SK-N-MC (cell line): ENCODE measurements at regions not wholly inside any gene's neighbourhood (a gene's known extent, or its start where the extent isn't known, plus 50 kb on each side); places are given as distances from the start of the nearest gene placed in this dataset.

Experiments
- DNase-seq: peaks from one replicate; pipeline ENCODE4 v3.0.0-alpha.2; 2011; ENCODE audit warnings: low read depth, low spot score
- H3K27ac ChIP-seq: fragments of 200-600 bp; sonication (generic); 2 replicates; pipeline ENCODE4 v1.5.1; 2016; ENCODE audit warnings: mixed run types
- H3K36me3 ChIP-seq: fragments of 200-600 bp; sonication (generic); 2 replicates; pipeline ENCODE4 v1.6.1; 2017; ENCODE audit warnings: antibody characterized with exemption, low read length, mixed read lengths; ENCODE audit not compliant: insufficient read depth
- H3K4me3 ChIP-seq: fragments of 200-600 bp; sonication (generic); 2 replicates; pipeline ENCODE4 v1.5.1; 2016
- H3K9ac ChIP-seq: fragments of 200-600 bp; sonication (generic); 2 replicates; pipeline ENCODE4 v1.8.0; 2017; ENCODE audit warnings: mixed run types, mixed read lengths; ENCODE audit not compliant: insufficient read length
- H3K9me3 ChIP-seq: fragments of 200-600 bp; sonication (generic); 2 replicates; pipeline ENCODE4 v1.6.1; 2017; ENCODE audit warnings: low read depth, mild to moderate bottlenecking, antibody characterized with exemption, low read length, moderate library complexity, mixed read lengths
- EZH2 ChIP-seq: fragments of 200-600 bp; sonication (generic); IDR thresholded peaks from one replicate; pipeline ENCODE4 v1.6.1; 2017; ENCODE audit warnings: antibody characterized with exemption
- FOXP2 ChIP-seq: optimal IDR thresholded peaks from 2 replicates; pipeline ENCODE3; 2011; ENCODE audit warnings: mild to moderate bottlenecking, moderate library complexity; ENCODE audit not compliant: insufficient read depth; ENCODE audit errors: extremely low read length, control extremely low read depth
- POLR2AphosphoS5 ChIP-seq: IDR thresholded peaks from 2 replicates; pipeline ENCODE4 v1.6.1; 2012; ENCODE audit warnings: mild to moderate bottlenecking, low read depth, low read length, borderline replicate concordance

- no peak overlapping the region for H3K4me3 ChIP-seq
- no peak overlapping the region for H3K27ac ChIP-seq
- H3K9me3 ChIP-seq = no peaks in the 10 kb centered on the region
- TF ChIP-seq EZH2 (no peak), POLR2AphosphoS5 (no peak), FOXP2 (no peak)
- DNase-seq = no peak
- H3K36me3 ChIP-seq = no peaks in the 10 kb centered on the region
- H3K9ac ChIP-seq = no peak overlapping the region
Measured at GRCh38 chr2:224185023-224185601, 146.0 kb upstream of the SERPINE2 start.

DNA sequence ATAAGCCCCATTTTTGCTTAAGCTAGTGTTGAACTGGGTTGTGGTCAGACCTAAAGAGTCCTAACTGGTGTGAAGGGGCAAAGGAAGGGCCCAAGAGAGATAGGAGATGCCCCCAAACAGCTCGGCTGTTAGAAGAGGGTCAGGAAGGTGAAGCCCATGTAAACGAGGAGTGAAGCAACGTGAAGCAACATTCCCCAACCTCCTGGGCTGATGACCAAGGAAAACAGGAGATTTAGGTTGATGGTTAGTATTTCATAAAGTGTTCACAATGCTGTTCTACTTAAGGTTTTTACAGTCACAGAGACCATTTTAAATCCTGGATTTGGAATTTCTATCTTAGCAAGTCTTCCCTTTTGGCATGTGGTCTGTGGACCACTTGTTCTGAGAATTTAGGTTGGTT lies 144.0 kb upstream of the SERPINE2 start:
- no peak for DNase-seq
- TF ChIP-seq EZH2 = no peak
- no peak for TF ChIP-seq POLR2AphosphoS5
- no peak for TF ChIP-seq FOXP2
- H3K36me3 ChIP-seq = no peaks in the 10 kb centered on the region
- no peaks in the 10 kb centered on the region for H3K9me3 ChIP-seq
- H3K27ac ChIP-seq = no peak overlapping the region
- H3K4me3 ChIP-seq = no peak overlapping the region
- no peak overlapping the region for H3K9ac ChIP-seq

DNA sequence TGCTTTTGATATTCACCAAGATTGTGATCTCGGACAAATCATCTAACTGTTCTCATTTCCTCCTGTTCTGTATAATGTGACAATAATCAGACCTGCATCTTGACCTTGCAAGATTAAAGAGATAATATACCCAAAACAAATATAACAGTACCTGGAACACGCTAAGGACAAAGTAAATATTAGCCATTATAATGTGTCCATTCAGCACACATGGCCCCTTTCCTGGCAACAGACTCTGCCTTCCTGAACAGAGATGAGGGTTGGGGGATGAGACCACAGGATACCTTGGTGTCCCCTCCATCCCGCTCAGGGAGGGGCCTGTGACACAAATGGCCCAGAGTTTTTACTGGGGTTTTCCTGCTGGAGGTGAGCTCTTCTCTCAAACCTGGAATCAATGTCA lies 143.4 kb upstream of the SERPINE2 start:
- H3K4me3 ChIP-seq = no peak overlapping the region
- no peak overlapping the region for H3K27ac ChIP-seq
- H3K9ac ChIP-seq = no peak overlapping the region
- no peaks in the 10 kb centered on the region for H3K36me3 ChIP-seq
- DNase-seq = no peak
- TF ChIP-seq FOXP2 = no peak
- no peak for TF ChIP-seq POLR2AphosphoS5
- TF ChIP-seq EZH2 = no peak
- no peaks in the 10 kb centered on the region for H3K9me3 ChIP-seq

- TF ChIP-seq FOXP2 (no peak), EZH2 (no peak), POLR2AphosphoS5 (no peak)
- Histone ChIP-seq H3K9ac (no peak overlapping the region), H3K27ac (no peak overlapping the region), H3K4me3 (no peak overlapping the region), H3K36me3 (no peaks in the 10 kb centered on the region), H3K9me3 (no peaks in the 10 kb centered on the region)
- no peak for DNase-seq
Measured at GRCh38 chr2:224181534-224182155, 142.6 kb upstream of the SERPINE2 start.

- DNase-seq = no peak
- TF ChIP-seq POLR2AphosphoS5 (no peak), EZH2 (no peak), FOXP2 (no peak)
- Histone ChIP-seq H3K4me3 (no peak overlapping the region), H3K9ac (no peak overlapping the region), H3K27ac (no peak overlapping the region), H3K36me3 (no peaks in the 10 kb centered on the region), H3K9me3 (no peaks in the 10 kb centered on the region)
Measured at GRCh38 chr2:224180810-224181209, 141.7 kb upstream of the SERPINE2 start.

DNA sequence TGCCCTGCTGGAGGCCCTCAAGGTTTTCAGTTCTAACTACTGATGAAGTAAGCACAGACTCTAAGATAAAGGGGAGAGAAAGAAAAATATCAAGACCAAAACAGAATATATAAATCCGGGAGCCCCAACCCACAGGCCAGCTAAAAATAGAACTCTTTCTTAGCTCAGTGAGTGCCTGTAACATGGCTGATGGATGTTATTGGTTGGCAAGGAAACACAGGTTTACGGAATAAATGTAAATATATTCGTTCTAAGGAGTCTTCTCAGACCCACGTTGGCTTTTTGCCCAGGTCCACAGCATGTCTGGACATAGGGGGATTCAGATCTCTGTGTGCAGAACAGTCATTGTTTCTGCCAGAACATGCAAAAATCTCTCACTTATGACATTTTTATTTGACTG lies 139.0 kb upstream of the SERPINE2 start:
- Histone ChIP-seq H3K9me3 (no peaks in the 10 kb centered on the region), H3K36me3 (no peaks in the 10 kb centered on the region), H3K9ac (no peak overlapping the region), H3K4me3 (no peak overlapping the region), H3K27ac (peak overlapping the region; percentile 3; the same call in 1 of the 2 replicates)
- no peak for DNase-seq
- no peak for TF ChIP-seq EZH2
- no peak for TF ChIP-seq POLR2AphosphoS5

- Histone ChIP-seq H3K4me3 (no peak overlapping the region), H3K9me3 (no peaks in the 10 kb centered on the region), H3K36me3 (no peaks in the 10 kb centered on the region), H3K9ac (no peak overlapping the region), H3K27ac (no peak overlapping the region)
- TF ChIP-seq FOXP2 (no peak), EZH2 (no peak), POLR2AphosphoS5 (no peak)
- no peak for DNase-seq
Measured at GRCh38 chr2:224175538-224175937, 136.5 kb upstream of the SERPINE2 start.

DNA sequence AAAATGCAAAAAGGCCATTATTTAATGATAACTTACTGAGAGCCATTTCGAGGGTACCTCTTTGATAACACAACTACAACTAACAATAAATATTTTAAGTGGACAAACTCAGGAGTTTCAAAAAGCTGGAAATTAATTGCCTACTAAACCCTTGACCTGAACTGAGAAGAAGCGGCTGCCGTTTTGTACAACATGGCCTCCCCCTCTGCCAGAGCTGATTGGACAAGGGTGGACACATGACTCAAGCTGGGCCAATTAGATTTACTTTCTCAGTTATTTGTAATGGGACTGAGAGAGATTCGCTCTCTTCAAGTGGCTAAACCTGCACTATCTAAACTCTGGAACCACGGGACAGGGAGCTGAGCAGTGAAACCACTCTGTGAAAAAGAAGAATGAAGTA lies 135.9 kb upstream of the SERPINE2 start:
- TF ChIP-seq POLR2AphosphoS5 = no peak
- no peak for TF ChIP-seq FOXP2
- no peak for TF ChIP-seq EZH2
- H3K9me3 ChIP-seq = no peaks in the 10 kb centered on the region
- H3K36me3 ChIP-seq = no peaks in the 10 kb centered on the region
- H3K4me3 ChIP-seq = no peak overlapping the region
- no peak for DNase-seq
- H3K27ac ChIP-seq = no peak overlapping the region
- no peak overlapping the region for H3K9ac ChIP-seq

DNA sequence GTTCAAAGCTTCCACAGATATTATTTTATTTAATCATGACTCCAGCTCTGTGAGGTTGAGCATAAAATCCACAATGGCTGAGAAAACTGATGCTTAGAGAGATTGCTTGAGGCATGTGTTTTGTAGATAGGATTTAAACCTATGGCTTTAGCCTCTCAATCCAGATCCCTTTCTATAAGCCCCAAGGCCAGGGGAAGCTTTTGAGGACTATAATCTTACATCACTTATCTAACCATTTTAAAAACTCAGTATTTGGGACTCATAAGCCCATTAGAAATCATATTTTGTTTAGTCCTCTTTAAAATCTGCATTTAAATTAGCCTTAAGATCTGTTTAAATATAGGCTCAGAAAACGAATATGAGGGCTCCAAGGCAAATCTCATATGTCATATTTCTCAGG lies 135.4 kb upstream of the SERPINE2 start:
- no peaks in the 10 kb centered on the region for H3K9me3 ChIP-seq
- H3K4me3 ChIP-seq = no peak overlapping the region

More for the DNA sequence above, 135.4 kb upstream of the SERPINE2 start:
- no peak for DNase-seq
- H3K36me3 ChIP-seq = no peaks in the 10 kb centered on the region
- no peak overlapping the region for H3K27ac ChIP-seq
- TF ChIP-seq POLR2AphosphoS5 (no peak), FOXP2 (no peak), EZH2 (no peak)
- no peak overlapping the region for H3K9ac ChIP-seq
